GM21717 (cell line): ENCODE measurements at regions not wholly inside any gene's neighbourhood (a gene's known extent, or its start where the extent isn't known, plus 50 kb on each side); places are given as distances from the start of the nearest gene placed in this dataset.

Experiments used
- ATAC-seq: cut with Tn5 transposase; IDR thresholded peaks from one replicate; pipeline ENCODE4 v1.9.1; 2021; ENCODE audit warnings: mild to moderate bottlenecking, moderate library complexity; ENCODE audit not compliant: unreplicated experiment

GRCh38 chr7:42987648-42988214, 55.6 kb downstream of the MRPL32 start:
- no peak for ATAC-seq

- no peak for ATAC-seq
These were observed 58.8 kb downstream of the MRPL32 start for GRCh38 chr7:42991024-42991423.

- no peak for ATAC-seq
These were observed 59.9 kb downstream of the MRPL32 start for GRCh38 chr7:42991913-42992591.

- ATAC-seq, result no peak
These were observed 60.9 kb downstream of the MRPL32 start for GRCh38 chr7:42993038-42993437.

- ATAC-seq, result no peak
These were observed 61.9 kb downstream of the MRPL32 start for GRCh38 chr7:42994096-42994495.

GRCh38 chr7:42997611-42998010, 65.4 kb downstream of the MRPL32 start:
- no peak for ATAC-seq

GRCh38 chr7:43004082-43004481, 71.9 kb downstream of the MRPL32 start:
- ATAC-seq, result no peak

GRCh38 chr7:43006008-43006407, 73.8 kb downstream of the MRPL32 start:
- no peak for ATAC-seq

- no peak for ATAC-seq
These were observed 77.9 kb downstream of the MRPL32 start for GRCh38 chr7:43010061-43010460.

- no peak for ATAC-seq
These were observed 79.7 kb downstream of the MRPL32 start for GRCh38 chr7:43011879-43012278.

GRCh38 chr7:43014406-43014805, 82.2 kb downstream of the MRPL32 start:
- no peak for ATAC-seq

GRCh38 chr7:43015301-43015700, 83.1 kb downstream of the MRPL32 start:
- ATAC-seq, result no peak

GRCh38 chr7:43018446-43018845, 86.3 kb downstream of the MRPL32 start:
- ATAC-seq, result no peak

GRCh38 chr7:43021431-43021830, 89.3 kb downstream of the MRPL32 start:
- ATAC-seq, result no peak

GRCh38 chr7:43022008-43022407, 89.8 kb downstream of the MRPL32 start:
- ATAC-seq, result no peak

GRCh38 chr7:43033369-43033768, 79.1 kb upstream of the HECW1 start:
- no peak for ATAC-seq

GRCh38 chr7:43034535-43035002, 77.9 kb upstream of the HECW1 start:
- no peak for ATAC-seq

GRCh38 chr7:43037531-43037930, 74.9 kb upstream of the HECW1 start:
- ATAC-seq, result no peak

GRCh38 chr7:43038254-43038653, 74.2 kb upstream of the HECW1 start:
- ATAC-seq, result no peak

GRCh38 chr7:43039346-43039745, 73.1 kb upstream of the HECW1 start:
- ATAC-seq, result no peak

GRCh38 chr7:43040461-43040860, 72.0 kb upstream of the HECW1 start:
- ATAC-seq, result no peak

GRCh38 chr7:43041105-43041504, 71.3 kb upstream of the HECW1 start:
- no peak for ATAC-seq

- no peak for ATAC-seq
These were observed 70.7 kb upstream of the HECW1 start for GRCh38 chr7:43041724-43042123.
